ENCODE measurements at regions not wholly inside any gene's neighbourhood (a gene's known extent, or its start where the extent isn't known, plus 50 kb on each side); places are given as distances from the start of the nearest gene placed in this dataset.

DNA sequence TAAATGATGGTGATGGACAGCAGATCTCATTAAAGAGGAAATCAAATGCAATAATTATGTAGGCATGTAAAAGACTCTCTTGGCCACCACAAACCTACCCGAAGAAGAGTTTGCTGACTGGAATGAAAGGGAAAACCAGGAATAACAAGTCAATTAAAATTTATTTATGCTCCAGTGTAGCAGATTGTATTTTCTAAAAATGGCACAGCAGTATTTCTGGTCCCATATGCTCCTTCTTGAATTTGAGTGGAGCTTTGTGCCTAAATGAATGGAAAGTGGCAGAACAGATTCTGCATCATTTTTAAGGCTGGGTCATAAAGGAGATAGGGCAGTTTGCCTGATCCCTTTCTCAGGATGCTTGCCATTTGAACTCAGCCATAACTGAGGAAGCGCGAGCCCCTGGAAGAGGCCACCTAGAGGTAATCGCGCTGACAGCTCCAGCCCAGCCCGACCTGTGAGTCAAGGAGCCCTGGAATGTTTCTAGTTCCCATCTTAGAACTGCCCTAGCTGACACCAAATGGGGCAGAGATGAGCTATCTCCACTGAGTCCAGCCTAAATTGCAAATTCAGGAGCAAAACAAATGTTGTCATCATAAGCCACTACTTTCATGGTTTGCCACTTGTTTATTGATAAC, 229.2 kb upstream of the TMTC1 start:
- TF ChIP-seq CTCF (IDR thresholded peaks at IDR 0.05) = no peak
- intact Hi-C loops (cut with DNase I) = no loop called here
- no peaks in the 10 kb centered on the region for H3K27me3 ChIP-seq
- H3K9me3 ChIP-seq = no peaks in the 10 kb centered on the region
- no peaks in the 10 kb centered on the region for H3K4me1 ChIP-seq
- H3K4me3 ChIP-seq = no peak overlapping the region
- no peak overlapping the region for H3K27ac ChIP-seq
- ATAC-seq (no peak), DNase-seq (no peak)
- no peaks in the 10 kb centered on the region for H3K36me3 ChIP-seq

- TF ChIP-seq CTCF (IDR thresholded peaks at IDR 0.05) = no peak
- no peaks in the 10 kb centered on the region for H3K9me3 ChIP-seq
- intact Hi-C loops (cut with DNase I) = no loop called here
- no peaks in the 10 kb centered on the region for H3K27me3 ChIP-seq
- H3K27ac ChIP-seq = no peak overlapping the region
- H3K4me3 ChIP-seq = no peak overlapping the region
- no peaks in the 10 kb centered on the region for H3K4me1 ChIP-seq
- DNase-seq (no peak), ATAC-seq (no peak)
- H3K36me3 ChIP-seq = no peaks in the 10 kb centered on the region
Observed at GRCh38 chr12:30010071-30011052, 226.6 kb upstream of the TMTC1 start.

- no peak for DNase-seq
- no peak for ATAC-seq
- no peaks in the 10 kb centered on the region for H3K4me1 ChIP-seq
- no peak overlapping the region for H3K4me3 ChIP-seq
- intact Hi-C loops (cut with DNase I) = no loop called here
- H3K27me3 ChIP-seq = no peaks in the 10 kb centered on the region
- no peak for TF ChIP-seq CTCF (IDR thresholded peaks at IDR 0.05)
- no peak overlapping the region for H3K27ac ChIP-seq
- no peaks in the 10 kb centered on the region for H3K9me3 ChIP-seq
- no peaks in the 10 kb centered on the region for H3K36me3 ChIP-seq
Observed at GRCh38 chr12:30006021-30006420, 222.3 kb upstream of the TMTC1 start.

DNA sequence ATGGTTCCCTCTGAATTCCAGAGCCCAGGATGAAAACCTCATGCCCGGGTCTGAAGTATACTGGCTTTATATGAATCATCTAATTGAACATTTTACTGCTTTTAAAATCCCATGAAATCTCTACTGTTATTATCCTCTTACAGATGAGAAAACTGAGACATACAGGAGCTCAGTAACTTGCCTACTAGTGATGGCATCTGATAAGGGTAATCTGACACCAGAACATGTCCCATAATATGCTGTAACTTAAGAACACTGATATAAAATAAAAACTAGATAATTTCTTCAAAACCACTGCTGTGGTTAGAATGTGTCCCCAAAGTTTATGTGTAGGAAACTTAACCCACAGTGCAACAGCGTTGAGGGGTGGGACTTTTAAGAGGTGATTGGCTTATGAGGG, 219.6 kb upstream of the TMTC1 start:
- Histone ChIP-seq H3K4me1 (no peaks in the 10 kb centered on the region), H3K27me3 (no peaks in the 10 kb centered on the region), H3K9me3 (no peaks in the 10 kb centered on the region), H3K4me3 (no peak overlapping the region), H3K36me3 (no peaks in the 10 kb centered on the region), H3K27ac (no peak overlapping the region)
- TF ChIP-seq CTCF (IDR thresholded peaks at IDR 0.05) = no peak
- intact Hi-C loops (cut with DNase I) = no loop called here
- ATAC-seq = no peak
- no peak for DNase-seq

DNA sequence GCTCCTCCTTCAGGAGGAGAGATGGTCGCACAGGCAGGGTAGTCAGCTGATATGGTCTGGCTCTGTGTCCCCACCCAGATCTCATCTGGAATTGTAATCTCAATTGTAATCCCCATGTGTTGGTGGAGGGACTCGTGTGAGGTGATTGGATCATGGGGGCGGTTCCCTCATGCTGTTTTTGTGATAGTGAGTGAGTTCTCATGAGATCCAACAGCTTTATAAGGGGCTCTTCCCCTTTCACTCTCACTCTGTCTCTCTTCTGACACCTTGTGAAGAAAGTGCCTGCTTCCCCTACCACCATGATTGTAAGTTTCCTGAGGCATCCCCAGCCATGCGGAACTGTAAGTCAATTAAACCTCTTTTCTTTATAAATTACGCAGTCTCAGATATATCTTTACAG, 218.9 kb upstream of the TMTC1 start:
- DNase-seq (no peak), ATAC-seq (no peak)
- intact Hi-C loops (cut with DNase I) = no loop called here
- Histone ChIP-seq H3K36me3 (no peaks in the 10 kb centered on the region), H3K4me1 (no peaks in the 10 kb centered on the region), H3K4me3 (no peak overlapping the region), H3K9me3 (no peaks in the 10 kb centered on the region), H3K27me3 (no peaks in the 10 kb centered on the region), H3K27ac (no peak overlapping the region)
- no peak for TF ChIP-seq CTCF (IDR thresholded peaks at IDR 0.05)
